A549 (cell line): ENCODE measurements at regions not wholly inside any gene's neighbourhood (a gene's known extent, or its start where the extent isn't known, plus 50 kb on each side); places are given as distances from the start of the nearest gene placed in this dataset.

Experiments
- ATAC-seq, 2 experiments: fragments of 200-7000 bp in 1 of 2; fragments of >200 bp in 1 of 2; cut with Nextera tagmentation in 1 of 2; cut with Tn5 transposase in 1 of 2; 3 replicates each; pipeline versions ENCODE4 v1.8.0 to v1.9.1; 2018 to 2020; ENCODE audit warnings: mild to moderate bottlenecking in 1 of 2, moderate library complexity in 1 of 2
- CTCF ChIA-PET: fragments of 300-600 bp; sonication (Branson Sonifier 250); formaldehyde crosslinking; extraction: SDS; loops from one replicate; lab custom pipeline; 2021; ENCODE audit warnings: antibody characterized with exemption, inconsistent platforms; lab: Yijun Ruan, JAX
- POLR2A ChIA-PET: fragments of 350-600 bp; formaldehyde crosslinking; extraction: SDS; loops from one replicate; lab custom pipeline; 2021; ENCODE audit warnings: antibody characterized with exemption, inconsistent platforms; lab: Yijun Ruan, JAX
- DNase-seq, 2 experiments: peaks; one replicate each; pipeline versions ENCODE4 v3.0.0 to v3.0.0-alpha.2; 2011 to 2016; ENCODE audit warnings: low read depth in 1 of 2, low spot score in 1 of 2
- FAIRE-seq: peaks from 2 replicates; lab custom pipeline; 2011; peaks lifted over from hg19 to GRCh38; lab: Jason Lieb, UNC
- H3K27ac ChIP-seq, 2 experiments: fragments of >200 bp; sonication (Bioruptor Twin); formaldehyde crosslinking; 3 replicates each; pipeline ENCODE4 v1.5.1; 2016 to 2017
- H3K4me1 ChIP-seq: fragments of >200 bp; sonication (Bioruptor Twin); formaldehyde crosslinking; 3 replicates; pipeline ENCODE4 v1.6.1; 2016
- H3K4me2 ChIP-seq: fragments of >200 bp; sonication (Bioruptor Twin); formaldehyde crosslinking; 3 replicates; pipeline ENCODE4 v1.6.1; 2016
- H3K4me3 ChIP-seq: fragments of >200 bp; sonication (Bioruptor Twin); formaldehyde crosslinking; 3 replicates; pipeline ENCODE4 v1.5.1; 2016
- H3K9me3 ChIP-seq: fragments of >200 bp; sonication (Bioruptor Twin); formaldehyde crosslinking; 3 replicates; pipeline ENCODE4 v1.6.1; 2016
- CBX8 ChIP-seq: fragments of 200-600 bp; sonication (generic); IDR thresholded peaks from 2 replicates; pipeline ENCODE4 v1.6.1; 2016
- CHD2 ChIP-seq: fragments of 150-350 bp; IDR thresholded peaks from 2 replicates; pipeline ENCODE4 v1.6.1; 2014; ENCODE audit warnings: low read length; ENCODE audit not compliant: partially characterized antibody
- CTCF ChIP-seq: fragments of >200 bp; sonication (Bioruptor Twin); formaldehyde crosslinking; IDR thresholded peaks from 3 replicates; pipeline ENCODE4 v1.5.1; 2016
- EHF ChIP-seq: fragments of 250-450 bp; sonication (Bioruptor Pico); IDR thresholded peaks from 2 replicates; pipeline ENCODE4 v1.5.0; 2020; ENCODE audit warnings: mild to moderate bottlenecking
- ESRRA ChIP-seq: fragments of 150-350 bp; IDR thresholded peaks from 2 replicates; pipeline ENCODE4 v1.6.1; 2014; ENCODE audit warnings: mild to moderate bottlenecking, low read length, borderline replicate concordance
- FOXS1 ChIP-seq: fragments of 250-450 bp; sonication (Bioruptor Pico); IDR thresholded peaks from 2 replicates; pipeline ENCODE4 v1.5.0; 2020; ENCODE audit warnings: mild to moderate bottlenecking, moderate library complexity
- HEYL ChIP-seq: fragments of 250-450 bp; sonication (Bioruptor Pico); IDR thresholded peaks from 2 replicates; pipeline ENCODE4 v1.8.0; 2021; ENCODE audit warnings: mild to moderate bottlenecking, moderate library complexity
- HMGXB4 ChIP-seq: fragments of 250-450 bp; sonication (Bioruptor Pico); IDR thresholded peaks from 2 replicates; pipeline ENCODE4 v1.5.0; 2021; ENCODE audit warnings: mild to moderate bottlenecking, moderate library complexity, borderline replicate concordance
- HOXA7 ChIP-seq: fragments of 250-450 bp; sonication (Bioruptor Pico); IDR thresholded peaks from 2 replicates; pipeline ENCODE4 v1.5.0; 2020; ENCODE audit warnings: mild to moderate bottlenecking, moderate library complexity
- HOXB13 ChIP-seq: fragments of 250-450 bp; sonication (Bioruptor Pico); IDR thresholded peaks from 2 replicates; pipeline ENCODE4 v1.5.0; 2020; ENCODE audit warnings: low read depth, mild to moderate bottlenecking, moderate library complexity
- JUN ChIP-seq, 2 experiments: fragments of >200 bp; sonication (Bioruptor Twin); formaldehyde crosslinking; IDR thresholded peaks; 2 replicates in 1 of 2; 3 replicates in 1 of 2; pipeline ENCODE4 v1.6.1; 2016 to 2017
- MAX ChIP-seq: IDR thresholded peaks from 2 replicates; pipeline ENCODE4 v1.6.1; 2012
- MAZ ChIP-seq: fragments of 150-350 bp; IDR thresholded peaks from 2 replicates; pipeline ENCODE4 v1.6.1; 2014; ENCODE audit warnings: antibody characterized with exemption, low read depth, low read length, borderline replicate concordance
- PBX3 ChIP-seq: IDR thresholded peaks from 2 replicates; pipeline ENCODE4 v1.6.1; 2012
- POLR2AphosphoS2 ChIP-seq: conservative IDR thresholded peaks from 2 replicates; pipeline ENCODE4 v1.6.1; 2012; ENCODE audit warnings: low read length, improper control_type of control experiment, inconsistent platforms
- RCOR1 ChIP-seq: fragments of 150-350 bp; IDR thresholded peaks from 2 replicates; pipeline ENCODE4 v1.6.1; 2014; ENCODE audit warnings: antibody characterized with exemption, low read length, low read depth
- SREBF2 ChIP-seq: fragments of 450-650 bp; IDR thresholded peaks from 2 replicates; pipeline ENCODE4 v1.6.1; 2014; ENCODE audit warnings: mild to moderate bottlenecking, moderate library complexity
- TFCP2L1 ChIP-seq: fragments of 250-450 bp; sonication (Bioruptor Pico); IDR thresholded peaks from 2 replicates; pipeline ENCODE4 v1.5.0; 2021; ENCODE audit warnings: mild to moderate bottlenecking
- TP53 ChIP-seq: fragments of 250-450 bp; sonication (Bioruptor Pico); IDR thresholded peaks from 2 replicates; pipeline ENCODE4 v1.5.0; 2021; ENCODE audit warnings: mild to moderate bottlenecking, moderate library complexity
- ZC3H11A ChIP-seq: fragments of 450-650 bp; IDR thresholded peaks from 2 replicates; pipeline ENCODE4 v1.6.1; 2014; ENCODE audit warnings: antibody characterized with exemption, mild to moderate bottlenecking
- whole genome bisulfite sequencing: methylation state at CpG from one replicate; pipeline ENCODE4 v1.1.6; 2017; ENCODE audit errors: missing lambda C conversion rate; 5-methylcytosine and 5-hydroxymethylcytosine counted together

- no peak overlapping the region for H3K27ac ChIP-seq
- H3K9me3 ChIP-seq = no peaks in the 10 kb centered on the region
- no peak for FAIRE-seq
- 21% methylated on average over 2 of the region's 2 CpGs for WGBS
- H3K4me3 ChIP-seq = no peak overlapping the region
- H3K4me1 ChIP-seq = no peaks in the 10 kb centered on the region
- TF ChIP-seq MAZ = no peak
- TF ChIP-seq CTCF = no peak
- no peak for TF ChIP-seq HOXB13 (CRISPR knock-in tag)
- TF ChIP-seq HOXA7 (CRISPR knock-in tag) = no peak
- TF ChIP-seq HMGXB4 (CRISPR knock-in tag) = no peak
- no peak for TF ChIP-seq RCOR1
- TF ChIP-seq CHD2 = no peak
- TF ChIP-seq MAX = no peak
- no peak for TF ChIP-seq PBX3
- TF ChIP-seq SREBF2 = no peak
- CTCF ChIA-PET = no interaction called here
- POLR2A ChIA-PET = no interaction called here
- DNase-seq = no peak
- no peak for ATAC-seq
- H3K4me2 ChIP-seq = no peak overlapping the region
Measured at GRCh38 chr5:35303152-35303551, 72.9 kb upstream of the PRLR start.

GRCh38 chr5:35302544-35302943 lies 72.3 kb upstream of the PRLR start:
- Histone ChIP-seq H3K4me2 (no peak overlapping the region), H3K4me1 (no peaks in the 10 kb centered on the region), H3K27ac (no peak overlapping the region), H3K4me3 (no peak overlapping the region), H3K9me3 (no peaks in the 10 kb centered on the region)
- POLR2A ChIA-PET = no interaction called here
- DNase-seq = no peak
- no peak for FAIRE-seq
- CTCF ChIA-PET = no interaction called here
- ATAC-seq = no peak
- TF ChIP-seq FOXS1 (CRISPR knock-in tag) (no peak), HEYL (CRISPR knock-in tag) (no peak), HMGXB4 (CRISPR knock-in tag) (no peak), ZC3H11A (no peak), TFCP2L1 (CRISPR knock-in tag) (no peak), POLR2AphosphoS2 (no peak), SREBF2 (no peak), CTCF (no peak), JUN (IDR thresholded peaks at IDR 0.05) (no peak), ESRRA (no peak), TP53 (CRISPR knock-in tag) (no peak), EHF (CRISPR knock-in tag) (no peak), CBX8 (no peak)
